MCF 10A (cell line): ENCODE measurements at regions not wholly inside any gene's neighbourhood (a gene's known extent, or its start where the extent isn't known, plus 50 kb on each side); places are given as distances from the start of the nearest gene placed in this dataset.

ENCODE experiments used
- BruUV-seq: library from RNA; stranded (reverse); fragments of 400-500 nt; replicated peaks from 2 replicates; lab custom pipeline; 2021; lab: Mats Ljungman, UMichigan
- CTCF ChIA-PET: fragments of 300-600 bp; sonication (Branson Sonifier 250); formaldehyde crosslinking; extraction: SDS; loops from one replicate; lab custom pipeline; 2021; ENCODE audit warnings: antibody characterized with exemption, inconsistent platforms; lab: Yijun Ruan, JAX
- POLR2A ChIA-PET: fragments of 300-600, 350-650 bp; sonication (Branson Sonifier 250); formaldehyde crosslinking; extraction: SDS; loops from one replicate; lab custom pipeline; 2020; ENCODE audit warnings: antibody characterized with exemption, inconsistent platforms; lab: Yijun Ruan, JAX
- DNase-seq: peaks from one replicate; pipeline ENCODE4 v3.0.0-alpha.2; 2018; ENCODE audit not compliant: unreplicated experiment
- H3K27ac Mint-ChIP-seq: one replicate; pipeline ENCODE4 v1.8.0; 2022; ENCODE audit warnings: mild to moderate bottlenecking, low read depth, mixed read lengths; ENCODE audit not compliant: unreplicated experiment
- H3K27me3 Mint-ChIP-seq: one replicate; pipeline ENCODE4 v1.8.0; 2022; ENCODE audit warnings: mixed read lengths; ENCODE audit not compliant: insufficient read depth, unreplicated experiment
- H3K36me3 Mint-ChIP-seq: one replicate; pipeline ENCODE4 v1.8.0; 2022; ENCODE audit warnings: mild to moderate bottlenecking, moderate library complexity, mixed read lengths; ENCODE audit not compliant: insufficient read depth, unreplicated experiment
- H3K4me1 Mint-ChIP-seq: one replicate; pipeline ENCODE4 v1.8.0; 2022; ENCODE audit warnings: mixed read lengths; ENCODE audit not compliant: insufficient read depth, unreplicated experiment
- H3K4me3 Mint-ChIP-seq: one replicate; pipeline ENCODE4 v1.8.0; 2022; ENCODE audit warnings: mild to moderate bottlenecking, moderate library complexity, mixed read lengths; ENCODE audit not compliant: unreplicated experiment
- H3K9me3 Mint-ChIP-seq: one replicate; pipeline ENCODE4 v1.8.0; 2022; ENCODE audit warnings: mixed read lengths; ENCODE audit not compliant: unreplicated experiment
- intact Hi-C: fragments of 100-400 bp; cut with micrococcal nuclease; formaldehyde crosslinking; loops from 2 replicates; pipeline ENCODE4 v1.14.1; 2022
- TF ChIP-seq, protein P1 (sequence below): fragments of 200-600 bp; IDR thresholded peaks from one replicate; pipeline ENCODE4 v1.8.0; 2022; ENCODE audit warnings: antibody characterized with exemption, mild to moderate bottlenecking; ENCODE audit not compliant: unreplicated experiment

DNA sequence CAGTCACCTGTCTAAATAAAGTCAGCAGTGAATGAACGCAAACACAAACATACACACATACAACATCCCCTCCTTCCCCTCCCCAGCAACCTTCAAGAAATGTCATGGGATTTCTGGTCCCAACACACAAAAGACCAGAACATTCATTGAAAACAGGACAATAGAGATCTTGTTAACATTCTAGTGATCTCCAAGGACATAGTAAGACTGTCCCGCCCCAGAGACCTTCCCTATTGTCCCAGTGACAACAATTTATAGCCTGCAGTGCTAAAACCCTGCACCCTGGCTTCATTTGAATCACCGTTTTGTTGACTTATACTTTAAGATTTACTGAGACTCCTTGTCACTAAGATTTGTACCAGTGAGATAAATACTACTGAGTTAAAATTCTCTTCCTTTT, 143.9 kb upstream of the NOX3 start:
- no peak for DNase-seq
- intact Hi-C loops = no loop called here
- POLR2A ChIA-PET = no interaction called here
- H3K27me3 Mint-ChIP-seq = no peaks in the 10 kb centered on the region
- no peaks in the 10 kb centered on the region for H3K36me3 Mint-ChIP-seq
- no TSS peak for BruUV-seq
- TF ChIP-seq, protein P1, sequence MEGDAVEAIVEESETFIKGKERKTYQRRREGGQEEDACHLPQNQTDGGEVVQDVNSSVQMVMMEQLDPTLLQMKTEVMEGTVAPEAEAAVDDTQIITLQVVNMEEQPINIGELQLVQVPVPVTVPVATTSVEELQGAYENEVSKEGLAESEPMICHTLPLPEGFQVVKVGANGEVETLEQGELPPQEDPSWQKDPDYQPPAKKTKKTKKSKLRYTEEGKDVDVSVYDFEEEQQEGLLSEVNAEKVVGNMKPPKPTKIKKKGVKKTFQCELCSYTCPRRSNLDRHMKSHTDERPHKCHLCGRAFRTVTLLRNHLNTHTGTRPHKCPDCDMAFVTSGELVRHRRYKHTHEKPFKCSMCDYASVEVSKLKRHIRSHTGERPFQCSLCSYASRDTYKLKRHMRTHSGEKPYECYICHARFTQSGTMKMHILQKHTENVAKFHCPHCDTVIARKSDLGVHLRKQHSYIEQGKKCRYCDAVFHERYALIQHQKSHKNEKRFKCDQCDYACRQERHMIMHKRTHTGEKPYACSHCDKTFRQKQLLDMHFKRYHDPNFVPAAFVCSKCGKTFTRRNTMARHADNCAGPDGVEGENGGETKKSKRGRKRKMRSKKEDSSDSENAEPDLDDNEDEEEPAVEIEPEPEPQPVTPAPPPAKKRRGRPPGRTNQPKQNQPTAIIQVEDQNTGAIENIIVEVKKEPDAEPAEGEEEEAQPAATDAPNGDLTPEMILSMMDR = no peak
- CTCF ChIA-PET = no interaction called here
- no peak overlapping the region for H3K27ac Mint-ChIP-seq
- H3K4me1 Mint-ChIP-seq = no peaks in the 10 kb centered on the region
- no peak overlapping the region for H3K4me3 Mint-ChIP-seq
- no peaks in the 10 kb centered on the region for H3K9me3 Mint-ChIP-seq

DNA sequence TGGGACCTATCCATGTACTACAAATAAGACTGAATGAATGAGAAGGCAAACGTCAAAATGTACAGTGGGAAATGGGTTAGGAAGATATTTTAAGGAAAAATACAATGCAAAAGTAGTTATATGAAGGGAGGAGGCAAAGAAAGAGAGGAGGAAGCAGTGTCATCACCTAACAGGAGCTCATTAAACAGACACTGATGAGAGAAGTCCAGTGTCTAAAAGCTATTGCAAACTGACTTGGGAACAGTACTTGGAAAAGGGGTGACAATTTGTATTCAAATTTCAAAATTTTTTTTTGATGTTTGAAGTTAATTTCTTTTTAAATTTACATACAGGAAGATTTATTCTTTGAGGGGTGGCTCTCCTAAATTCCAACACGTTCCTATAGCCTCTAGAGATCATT, 143.5 kb upstream of the NOX3 start:
- TF ChIP-seq, protein P1 = no peak
- no TSS peak for BruUV-seq
- Mint-ChIP-seq H3K36me3 (no peaks in the 10 kb centered on the region), H3K27me3 (no peaks in the 10 kb centered on the region), H3K9me3 (no peaks in the 10 kb centered on the region), H3K4me3 (no peak overlapping the region), H3K4me1 (no peaks in the 10 kb centered on the region), H3K27ac (no peak overlapping the region)
- DNase-seq = no peak
- ChIA-PET POLR2A (no interaction called here), CTCF (no interaction called here)
- intact Hi-C loops = no loop called here

DNA sequence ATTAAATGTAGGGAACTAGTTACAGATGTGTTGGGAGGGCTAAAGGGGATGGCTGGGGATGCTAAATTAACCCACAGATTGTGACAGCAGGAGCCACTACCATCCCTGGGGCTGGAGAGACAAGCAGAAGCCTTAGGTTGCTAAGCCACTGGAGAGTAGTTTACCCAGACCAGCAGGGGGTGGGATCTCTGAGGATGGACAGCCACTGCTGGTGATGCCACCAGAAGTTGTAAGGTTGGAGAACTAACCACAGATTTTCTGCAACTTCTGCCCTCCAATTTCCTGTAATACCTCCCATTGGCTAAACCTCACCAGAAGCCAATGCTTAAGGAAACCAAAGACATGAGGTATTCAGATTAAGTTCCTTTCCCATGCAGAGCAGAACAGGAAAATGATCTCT, 139.6 kb upstream of the NOX3 start:
- peaks cover 1% of the 10 kb centered on the region for H3K27me3 Mint-ChIP-seq
- intact Hi-C loops = no loop called here
- TF ChIP-seq, protein P1 = no peak
- no peaks in the 10 kb centered on the region for H3K4me1 Mint-ChIP-seq
- DNase-seq = no peak
- ChIA-PET CTCF (no interaction called here), POLR2A (no interaction called here)
- BruUV-seq = no TSS peak
- no peak overlapping the region for H3K4me3 Mint-ChIP-seq
- H3K9me3 Mint-ChIP-seq = no peaks in the 10 kb centered on the region
- H3K36me3 Mint-ChIP-seq = no peaks in the 10 kb centered on the region
- no peak overlapping the region for H3K27ac Mint-ChIP-seq

DNA sequence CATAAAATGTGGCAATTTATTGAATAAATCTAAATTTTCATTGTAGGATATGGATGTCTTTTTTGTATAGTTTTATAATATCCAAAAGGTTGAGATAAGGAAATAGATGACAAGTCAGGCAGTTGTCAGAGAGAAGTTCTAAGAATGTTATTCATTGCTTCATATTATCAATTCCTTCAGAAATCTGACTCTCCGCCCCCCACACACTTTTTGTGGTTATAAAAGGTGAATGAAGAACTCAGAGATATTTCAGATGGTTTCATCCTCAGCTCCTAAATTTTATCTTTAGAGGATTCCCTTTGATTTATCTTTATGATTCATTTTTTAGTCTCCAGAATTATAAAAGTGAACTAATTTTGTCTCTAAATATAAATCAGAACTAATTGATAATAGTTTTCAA, 136.1 kb upstream of the NOX3 start:
- BruUV-seq = no TSS peak
- POLR2A ChIA-PET = no interaction called here
- intact Hi-C loops = no loop called here
- Mint-ChIP-seq H3K4me3 (no peak overlapping the region), H3K27me3 (peaks cover 25% of the 10 kb centered on the region), H3K36me3 (no peaks in the 10 kb centered on the region), H3K27ac (no peak overlapping the region), H3K4me1 (no peaks in the 10 kb centered on the region), H3K9me3 (no peaks in the 10 kb centered on the region)
- CTCF ChIA-PET = no interaction called here
- TF ChIP-seq, protein P1 = no peak
- DNase-seq = no peak
